ENCODE measurements at regions not wholly inside any gene's neighbourhood (a gene's known extent, or its start where the extent isn't known, plus 50 kb on each side); places are given as distances from the start of the nearest gene placed in this dataset.

GRCh38 chr7:115116773-115117715 lies 195.2 kb downstream of the MDFIC start:
- no peak for DNase-seq

DNA sequence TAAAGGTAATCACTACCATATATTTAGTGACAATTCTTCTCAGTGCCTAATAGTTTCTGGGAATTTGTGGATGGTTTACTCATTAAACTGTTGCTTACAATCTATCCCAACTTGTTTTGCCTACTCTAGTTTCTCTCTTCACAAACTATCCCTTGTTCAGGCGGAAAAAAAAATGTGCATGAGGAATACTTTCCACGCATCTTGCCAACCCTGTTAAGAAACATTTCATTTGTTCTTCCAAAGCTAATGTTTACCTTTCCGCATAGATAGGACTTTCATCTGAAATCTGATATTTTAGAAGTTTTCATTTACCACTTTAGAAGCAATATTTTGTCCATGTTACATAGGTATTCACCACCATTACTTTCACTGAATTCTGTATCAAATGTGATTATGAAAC lies 191.9 kb downstream of the MDFIC start:
- DNase-seq: no peak

- no peak for DNase-seq
Observed at GRCh38 chr7:115113131-115113530, 191.2 kb downstream of the MDFIC start.

- no peak for DNase-seq
Observed at GRCh38 chr7:115110523-115110922, 188.6 kb downstream of the MDFIC start.

- no peak for DNase-seq
Observed at GRCh38 chr7:115106316-115106715, 184.4 kb downstream of the MDFIC start.

GRCh38 chr7:115102738-115103137 lies 180.8 kb downstream of the MDFIC start:
- no peak for DNase-seq

- DNase-seq: no peak
Observed at GRCh38 chr7:115101199-115101598, 179.3 kb downstream of the MDFIC start.

- DNase-seq: no peak
Observed at GRCh38 chr7:115099906-115100305, 178.0 kb downstream of the MDFIC start.

- no peak for DNase-seq
Observed at GRCh38 chr7:115097175-115097671, 175.3 kb downstream of the MDFIC start.

GRCh38 chr7:115096262-115096661 lies 174.4 kb downstream of the MDFIC start:
- DNase-seq: no peak

DNA sequence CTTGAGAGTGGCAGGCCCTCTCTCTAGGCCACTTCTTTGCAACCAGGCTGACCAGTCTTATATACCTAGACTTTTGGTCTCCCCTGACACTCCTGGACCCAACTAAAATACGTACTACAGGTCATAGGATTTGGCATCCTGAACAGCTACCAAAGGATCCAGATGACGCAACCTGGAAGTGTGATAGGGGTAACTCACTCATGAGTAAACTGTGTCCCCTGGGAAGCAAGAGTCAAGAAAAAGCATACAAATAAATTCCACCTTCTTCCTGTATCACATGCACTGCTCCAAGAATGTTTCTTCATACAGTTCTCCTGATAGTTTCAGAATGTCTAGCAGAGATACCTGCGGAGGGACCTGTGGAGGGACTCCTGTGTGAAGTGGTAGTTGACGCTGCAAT lies 172.3 kb downstream of the MDFIC start:
- no peak for DNase-seq

- DNase-seq: no peak
Observed at GRCh38 chr7:115088893-115089292, 167.0 kb downstream of the MDFIC start.

DNA sequence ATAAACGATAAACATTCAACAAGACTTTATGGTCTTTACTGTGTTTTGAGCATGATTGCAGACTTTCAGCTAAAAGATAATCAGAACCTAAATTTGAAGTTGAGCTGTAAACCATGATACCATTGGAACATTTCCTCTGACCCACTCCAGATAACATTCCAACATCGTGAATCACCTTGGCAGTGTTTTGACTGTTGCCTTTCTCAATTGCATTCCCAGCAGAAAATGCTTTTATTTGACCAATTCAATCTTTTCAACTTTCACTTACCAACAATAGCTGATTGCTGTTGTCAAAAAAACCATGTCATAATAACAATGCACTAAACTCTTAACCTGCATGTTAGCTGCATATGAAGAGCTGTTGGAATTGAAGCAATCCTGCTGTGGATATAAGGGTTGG lies 165.5 kb downstream of the MDFIC start:
- DNase-seq: no peak

DNA sequence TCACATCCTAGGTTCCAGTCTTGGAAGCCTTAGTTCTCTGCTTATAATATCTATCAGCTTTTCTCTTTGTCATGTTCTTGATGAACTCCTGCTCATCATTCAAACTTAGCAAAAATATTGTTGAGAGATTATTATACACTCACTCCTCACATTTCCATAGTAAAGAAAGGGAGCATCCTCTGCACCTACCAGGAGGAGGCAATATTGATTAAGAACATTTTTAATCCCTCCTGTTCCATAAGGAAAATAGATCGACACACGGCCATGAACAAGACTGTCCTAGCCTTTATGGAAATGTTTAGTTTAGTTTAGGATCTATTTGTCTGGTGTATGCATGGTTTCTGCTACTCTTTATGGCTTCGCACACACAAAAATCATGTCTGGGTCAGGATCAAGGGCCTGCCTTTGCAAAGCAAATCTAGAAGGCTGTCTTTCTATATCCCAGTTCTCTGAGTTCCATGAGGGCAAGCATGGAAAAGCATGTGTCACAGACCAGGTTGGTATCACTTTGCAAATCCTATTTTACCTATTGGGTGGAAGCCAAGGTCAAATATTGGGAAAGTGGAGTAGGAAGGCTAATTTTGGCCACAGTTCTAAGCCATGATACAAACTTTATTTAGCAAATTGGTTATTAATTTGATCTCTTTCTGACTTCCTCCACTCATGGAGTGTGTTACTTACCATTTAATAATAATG lies 164.4 kb downstream of the MDFIC start:
- no peak for DNase-seq

GRCh38 chr7:115085421-115085820 lies 163.5 kb downstream of the MDFIC start:
- no peak for DNase-seq

GRCh38 chr7:115083935-115084334 lies 162.0 kb downstream of the MDFIC start:
- no peak for DNase-seq

DNA sequence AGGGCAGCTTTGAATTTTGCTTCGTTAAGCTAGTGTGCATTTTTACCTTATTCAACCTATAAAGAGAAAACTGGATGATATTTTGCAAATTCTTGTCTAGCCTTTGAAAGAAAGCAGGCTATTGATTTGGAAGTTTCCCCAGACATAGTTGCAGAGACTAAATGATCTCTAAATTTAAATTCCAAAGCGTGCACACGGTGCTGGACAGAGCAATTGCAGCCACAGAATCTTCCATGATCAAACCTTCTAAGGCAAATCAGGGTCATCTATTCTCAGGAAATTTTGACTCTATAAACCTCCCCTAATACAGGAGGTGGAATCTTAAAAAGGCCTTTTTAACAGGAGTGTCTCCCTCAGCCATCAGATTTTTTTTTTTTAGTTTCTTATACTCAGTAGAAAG lies 159.9 kb downstream of the MDFIC start:
- DNase-seq: no peak

DNA sequence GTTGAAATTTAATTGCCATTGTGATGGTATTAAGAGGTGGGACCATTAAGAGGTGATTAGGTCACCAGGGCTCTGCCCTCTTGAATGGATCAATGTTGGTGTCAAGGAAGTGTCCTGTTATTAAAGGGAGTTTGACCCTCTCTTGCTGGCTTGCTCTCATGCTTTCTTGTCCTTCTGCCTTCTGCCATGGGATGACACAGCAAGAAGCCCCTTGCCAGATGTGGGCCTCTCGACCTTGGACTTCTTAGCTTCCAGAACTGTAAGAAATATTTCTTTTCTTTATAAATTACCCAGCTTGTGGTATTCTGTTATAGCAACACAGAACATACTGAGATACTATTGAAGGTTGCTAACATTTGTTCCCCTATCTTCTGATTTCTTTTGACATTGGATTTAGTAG lies 157.0 kb downstream of the MDFIC start:
- no peak for DNase-seq

DNA sequence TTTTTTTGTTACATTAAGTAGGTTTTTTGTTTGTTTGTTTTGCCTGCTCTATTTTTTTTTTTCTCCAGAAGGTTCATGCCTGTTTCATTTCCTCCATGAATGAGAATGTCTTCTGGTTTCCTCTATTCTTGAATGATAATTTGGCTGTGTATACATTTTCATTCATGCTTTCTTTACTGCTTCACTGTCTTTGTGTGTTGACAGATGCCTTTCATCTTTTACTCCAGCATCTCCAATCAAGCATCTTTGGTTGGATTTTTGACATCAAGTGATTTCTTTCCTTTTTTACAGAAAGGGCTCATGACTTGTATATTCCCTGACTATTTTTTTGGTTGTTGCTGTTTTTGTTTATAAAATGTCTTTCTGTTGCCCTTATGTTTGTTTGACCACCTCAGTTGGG lies 156.5 kb downstream of the MDFIC start:
- DNase-seq: no peak

DNA sequence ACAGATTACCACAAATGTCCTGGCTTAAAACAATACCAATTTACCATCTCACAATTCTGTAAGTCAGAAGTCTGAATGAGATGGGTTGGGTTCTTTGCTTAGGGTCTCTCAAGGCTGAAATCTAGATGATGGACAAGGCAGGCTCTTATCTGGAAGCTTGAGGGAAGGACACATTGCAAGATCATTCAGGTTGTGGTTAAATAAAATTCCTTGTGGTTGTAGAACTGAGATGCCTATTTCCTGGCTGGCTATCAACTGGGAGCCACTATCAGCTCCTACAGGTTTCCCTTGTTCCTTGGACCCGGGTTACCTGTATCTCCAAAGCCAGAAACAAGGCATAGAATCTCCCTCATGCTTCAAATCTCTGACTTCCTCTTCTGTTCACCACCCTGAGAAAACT lies 148.4 kb downstream of the MDFIC start:
- DNase-seq: no peak

All from activated CD4-positive, alpha-beta T cell treated with anti-CD3 and anti-CD28 coated beads, Interleukin-2, Interleukin-6, amounts not matched to agents 100 ng/mL and 50 ng/mL, durations not matched to agents 16 hours and 8 hours (primary cell).